ENCODE measurements at regions not wholly inside any gene's neighbourhood (a gene's known extent, or its start where the extent isn't known, plus 50 kb on each side); places are given as distances from the start of the nearest gene placed in this dataset.

DNA sequence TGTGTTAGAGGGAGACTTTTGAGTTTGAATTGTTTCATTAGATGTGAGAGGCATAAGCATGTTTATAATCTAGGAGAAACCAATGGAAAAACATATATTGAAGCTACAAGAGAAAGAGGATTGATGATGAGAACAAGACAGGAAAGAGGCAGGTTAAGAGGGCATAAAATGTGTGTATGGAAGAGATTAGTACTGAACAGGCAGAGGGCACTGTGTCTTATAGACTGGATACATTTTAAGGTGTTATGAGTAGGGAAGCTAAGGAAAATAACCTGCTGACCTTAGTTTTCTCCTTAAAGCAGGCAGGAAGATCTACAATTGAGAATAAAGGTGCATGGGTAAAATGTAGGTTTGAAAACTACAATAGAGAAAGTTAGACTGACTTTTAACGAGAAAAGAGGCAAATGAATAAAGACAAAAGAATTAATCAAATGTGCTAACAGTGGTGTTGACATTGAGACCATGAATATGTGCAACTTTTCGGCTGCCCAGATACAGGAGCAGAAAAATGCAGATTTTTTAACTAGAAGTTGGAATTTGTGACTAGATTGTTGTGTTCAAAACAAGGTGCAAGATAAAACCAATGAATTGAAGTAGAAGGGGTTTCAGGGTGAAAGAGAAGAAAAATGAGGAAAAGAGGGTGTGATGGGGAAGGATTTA, 846.3 kb downstream of the HACE1 start:
- H3K27ac Mint-ChIP-seq, result no peak overlapping the region

DNA sequence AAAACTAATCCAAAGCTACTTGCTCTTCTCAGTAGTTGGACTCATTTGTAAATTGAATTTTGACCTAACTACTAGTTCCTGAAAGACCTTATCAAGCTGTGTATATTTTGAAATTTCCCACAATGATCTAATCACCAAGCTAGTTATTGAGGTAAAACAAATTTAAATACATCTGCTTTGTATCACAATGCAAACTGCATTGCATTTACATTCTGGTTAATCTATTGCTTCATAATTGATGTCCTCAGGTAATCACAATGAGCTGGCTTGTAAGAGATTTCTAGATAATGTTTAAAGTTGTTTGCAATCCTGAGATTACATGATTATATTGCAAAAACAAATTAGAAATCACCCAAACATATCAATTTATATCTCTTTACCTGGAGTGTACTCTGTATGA, 848.8 kb downstream of the HACE1 start:
- no peak overlapping the region for H3K27ac Mint-ChIP-seq
- no peaks in the 10 kb centered on the region for H3K36me3 Mint-ChIP-seq (ENCODE audit: low read depth)
- H3K9me3 Mint-ChIP-seq, result no peaks in the 10 kb centered on the region
- H3K4me3 Mint-ChIP-seq, result no peak overlapping the region
- TF ChIP-seq, protein P1, sequence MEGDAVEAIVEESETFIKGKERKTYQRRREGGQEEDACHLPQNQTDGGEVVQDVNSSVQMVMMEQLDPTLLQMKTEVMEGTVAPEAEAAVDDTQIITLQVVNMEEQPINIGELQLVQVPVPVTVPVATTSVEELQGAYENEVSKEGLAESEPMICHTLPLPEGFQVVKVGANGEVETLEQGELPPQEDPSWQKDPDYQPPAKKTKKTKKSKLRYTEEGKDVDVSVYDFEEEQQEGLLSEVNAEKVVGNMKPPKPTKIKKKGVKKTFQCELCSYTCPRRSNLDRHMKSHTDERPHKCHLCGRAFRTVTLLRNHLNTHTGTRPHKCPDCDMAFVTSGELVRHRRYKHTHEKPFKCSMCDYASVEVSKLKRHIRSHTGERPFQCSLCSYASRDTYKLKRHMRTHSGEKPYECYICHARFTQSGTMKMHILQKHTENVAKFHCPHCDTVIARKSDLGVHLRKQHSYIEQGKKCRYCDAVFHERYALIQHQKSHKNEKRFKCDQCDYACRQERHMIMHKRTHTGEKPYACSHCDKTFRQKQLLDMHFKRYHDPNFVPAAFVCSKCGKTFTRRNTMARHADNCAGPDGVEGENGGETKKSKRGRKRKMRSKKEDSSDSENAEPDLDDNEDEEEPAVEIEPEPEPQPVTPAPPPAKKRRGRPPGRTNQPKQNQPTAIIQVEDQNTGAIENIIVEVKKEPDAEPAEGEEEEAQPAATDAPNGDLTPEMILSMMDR (IDR thresholded peaks at IDR 0.05), result no peak
- H3K27me3 Mint-ChIP-seq (ENCODE audit: low read depth, poor library complexity), result no peaks in the 10 kb centered on the region
- no peaks in the 10 kb centered on the region for H3K4me1 Mint-ChIP-seq
- no peak for DNase-seq

More for the DNA sequence above, 846.3 kb downstream of the HACE1 start:
- no peaks in the 10 kb centered on the region for H3K27me3 Mint-ChIP-seq (ENCODE audit: low read depth, poor library complexity)
- no peaks in the 10 kb centered on the region for H3K4me1 Mint-ChIP-seq
- H3K36me3 Mint-ChIP-seq (ENCODE audit: low read depth), result no peaks in the 10 kb centered on the region
- no peaks in the 10 kb centered on the region for H3K9me3 Mint-ChIP-seq
- H3K4me3 Mint-ChIP-seq, result no peak overlapping the region
- TF ChIP-seq, protein P1 (IDR thresholded peaks at IDR 0.05), result no peak
- no peak for DNase-seq

DNA sequence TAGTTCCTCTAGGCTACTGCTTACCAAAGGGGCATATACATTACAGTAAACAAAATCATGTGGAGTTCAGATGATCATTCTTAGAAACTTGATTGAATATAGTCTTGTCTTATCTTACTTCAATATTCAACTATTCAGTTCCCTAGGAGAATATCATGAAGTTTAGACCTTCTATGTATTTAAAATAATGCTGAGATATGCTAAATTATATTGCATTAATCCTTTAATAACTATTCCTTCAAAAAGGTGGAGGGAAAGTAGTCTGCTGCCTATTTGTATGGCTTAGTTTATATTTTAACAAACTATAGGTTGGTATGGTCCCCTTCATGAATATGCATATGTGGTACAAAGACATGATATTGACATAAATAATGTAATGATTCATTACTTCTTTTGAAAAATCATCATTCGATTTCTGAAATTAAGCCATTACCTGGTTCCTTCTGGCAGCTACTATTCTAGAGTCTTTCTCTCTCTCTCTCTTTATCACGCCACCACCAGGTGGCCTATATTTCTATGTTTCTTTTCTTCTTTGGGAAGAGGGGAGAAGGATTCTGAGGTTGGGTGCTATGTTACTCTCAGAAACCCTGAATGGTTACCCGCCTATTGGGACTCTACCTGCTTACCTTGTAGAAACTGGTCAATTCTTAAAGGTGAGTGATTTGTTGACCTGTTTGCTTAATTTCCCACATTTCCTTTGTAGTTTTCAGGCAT, 855.8 kb downstream of the HACE1 start:
- no peaks in the 10 kb centered on the region for H3K9me3 Mint-ChIP-seq
- no peak overlapping the region for H3K4me3 Mint-ChIP-seq
- no peaks in the 10 kb centered on the region for H3K27me3 Mint-ChIP-seq (ENCODE audit: low read depth, poor library complexity)
- TF ChIP-seq, protein P1 (IDR thresholded peaks at IDR 0.05), result peak; percentile 13
- no peak for DNase-seq
- no peak overlapping the region for H3K27ac Mint-ChIP-seq
- H3K4me1 Mint-ChIP-seq, result no peaks in the 10 kb centered on the region
- H3K36me3 Mint-ChIP-seq (ENCODE audit: low read depth), result no peaks in the 10 kb centered on the region

DNA sequence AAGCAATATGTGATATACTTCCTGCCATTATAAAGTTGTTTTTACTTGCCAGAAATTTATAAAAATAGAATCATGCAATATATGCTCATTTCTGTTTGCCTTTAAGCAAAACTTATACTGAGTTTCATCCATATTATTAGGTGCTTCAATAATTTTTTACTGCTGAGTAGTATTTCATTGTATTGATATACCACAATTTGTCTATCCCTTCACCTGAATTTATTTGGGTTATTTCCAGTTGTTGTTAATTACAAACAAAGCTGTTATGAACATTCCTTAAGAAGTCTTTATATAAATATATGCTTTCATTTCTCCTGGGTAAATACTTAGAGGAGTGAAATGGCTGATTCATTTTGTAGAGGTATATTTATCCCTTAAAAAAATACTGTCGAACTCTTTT, 864.1 kb downstream of the HACE1 start:
- Mint-ChIP-seq H3K4me3 (no peak overlapping the region), H3K27ac (no peak overlapping the region), H3K4me1 (no peaks in the 10 kb centered on the region), H3K9me3 (no peaks in the 10 kb centered on the region), H3K27me3 (ENCODE audit: low read depth, poor library complexity) (no peaks in the 10 kb centered on the region), H3K36me3 (ENCODE audit: low read depth) (no peaks in the 10 kb centered on the region)
- TF ChIP-seq, protein P1 (IDR thresholded peaks at IDR 0.05), result no peak
- DNase-seq, result no peak

DNA sequence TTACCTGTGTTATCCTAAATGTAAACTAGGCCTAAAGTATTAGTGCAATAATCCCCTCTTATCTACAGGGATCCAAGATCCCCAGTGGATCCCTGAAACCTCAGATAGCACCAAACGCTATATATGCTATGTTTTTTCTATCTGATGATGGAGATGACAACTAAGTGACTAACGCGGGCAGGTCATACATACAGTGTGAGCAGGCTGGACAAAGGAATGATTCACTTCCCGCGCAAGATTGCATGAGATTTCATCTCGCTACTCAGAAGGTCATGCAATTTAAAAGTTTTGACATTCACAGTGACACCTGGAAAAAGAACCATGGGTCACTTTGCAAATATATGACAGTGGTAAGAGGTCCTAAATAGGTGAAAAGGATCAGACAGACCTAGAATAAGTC, 875.9 kb downstream of the HACE1 start:
- H3K4me1 Mint-ChIP-seq, result no peaks in the 10 kb centered on the region
- no peak overlapping the region for H3K27ac Mint-ChIP-seq
- TF ChIP-seq, protein P1 (IDR thresholded peaks at IDR 0.05), result no peak
- H3K36me3 Mint-ChIP-seq (ENCODE audit: low read depth), result no peaks in the 10 kb centered on the region
- no peaks in the 10 kb centered on the region for H3K27me3 Mint-ChIP-seq (ENCODE audit: low read depth, poor library complexity)
- no peak for DNase-seq
- H3K9me3 Mint-ChIP-seq, result peaks cover 4% of the 10 kb centered on the region
- H3K4me3 Mint-ChIP-seq, result no peak overlapping the region

DNA sequence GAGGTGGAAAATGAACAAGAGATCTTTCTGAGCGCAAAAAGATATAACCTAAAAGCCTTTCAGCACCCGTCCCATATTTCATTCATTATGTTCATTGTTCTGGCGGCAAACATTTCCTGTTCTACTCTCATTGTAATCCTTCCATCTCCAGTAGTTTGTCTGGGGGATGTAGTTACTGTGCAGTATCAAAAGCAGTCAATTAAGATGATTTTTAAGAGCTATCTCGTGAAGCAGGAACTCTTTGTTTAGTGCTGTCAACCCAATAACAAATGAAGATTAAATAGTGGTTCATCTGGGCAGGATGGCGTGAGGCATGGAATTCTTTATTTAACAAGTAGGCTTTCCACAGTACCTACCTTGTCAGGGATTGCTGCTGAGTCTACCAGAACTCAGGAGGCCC, 876.7 kb downstream of the HACE1 start:
- no peak overlapping the region for H3K27ac Mint-ChIP-seq
- DNase-seq, result no peak
- H3K4me1 Mint-ChIP-seq, result no peaks in the 10 kb centered on the region
- TF ChIP-seq, protein P1 (IDR thresholded peaks at IDR 0.05), result no peak
- no peaks in the 10 kb centered on the region for H3K36me3 Mint-ChIP-seq (ENCODE audit: low read depth)
- H3K4me3 Mint-ChIP-seq, result no peak overlapping the region
- H3K27me3 Mint-ChIP-seq (ENCODE audit: low read depth, poor library complexity), result no peaks in the 10 kb centered on the region
- H3K9me3 Mint-ChIP-seq, result peaks cover 4% of the 10 kb centered on the region

All from nephron progenitor cell (in vitro differentiated cells).